ENCODE measurements at regions not wholly inside any gene's neighbourhood (a gene's known extent, or its start where the extent isn't known, plus 50 kb on each side); places are given as distances from the start of the nearest gene placed in this dataset.

- TF ChIP-seq CTCF (IDR thresholded peaks at IDR 0.05) (no peak), POLR2A (IDR thresholded peaks at IDR 0.05) (no peak), POLR2AphosphoS5 (IDR thresholded peaks at IDR 0.05) (no peak), EP300 (IDR thresholded peaks at IDR 0.05) (no peak)
Measured at GRCh38 chr7:41608447-41608846, 94.4 kb downstream of the INHBA start.
